ENCODE measurements at regions not wholly inside any gene's neighbourhood (a gene's known extent, or its start where the extent isn't known, plus 50 kb on each side); places are given as distances from the start of the nearest gene placed in this dataset.
"Not testable (repeated sequence)": the region's sequence is repeated elsewhere in the genome, so short reads cannot be mapped to it uniquely, and the experiment has no call there.

DNA sequence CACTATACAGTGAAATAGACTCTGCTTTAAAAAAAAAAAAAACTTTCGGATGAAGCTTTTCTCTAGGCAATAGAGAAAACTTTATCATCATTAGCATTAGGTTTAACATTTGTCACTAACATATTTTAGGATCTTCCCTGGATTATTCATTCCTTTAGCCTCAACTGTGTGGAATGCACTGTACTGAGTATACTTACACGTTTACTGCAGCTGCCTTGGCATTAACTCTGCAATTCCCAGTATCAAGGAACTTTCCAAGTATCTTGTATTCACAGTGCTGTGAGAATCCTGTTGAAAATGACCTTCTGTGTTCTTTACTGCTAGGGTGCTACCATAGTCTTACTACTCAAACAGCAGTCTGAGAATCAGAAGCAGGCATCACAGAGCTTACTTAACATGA is 328.2 kb upstream of the COL3A1 start:
- no peak for DNase-seq (ENCODE audit: low spot score)

DNA sequence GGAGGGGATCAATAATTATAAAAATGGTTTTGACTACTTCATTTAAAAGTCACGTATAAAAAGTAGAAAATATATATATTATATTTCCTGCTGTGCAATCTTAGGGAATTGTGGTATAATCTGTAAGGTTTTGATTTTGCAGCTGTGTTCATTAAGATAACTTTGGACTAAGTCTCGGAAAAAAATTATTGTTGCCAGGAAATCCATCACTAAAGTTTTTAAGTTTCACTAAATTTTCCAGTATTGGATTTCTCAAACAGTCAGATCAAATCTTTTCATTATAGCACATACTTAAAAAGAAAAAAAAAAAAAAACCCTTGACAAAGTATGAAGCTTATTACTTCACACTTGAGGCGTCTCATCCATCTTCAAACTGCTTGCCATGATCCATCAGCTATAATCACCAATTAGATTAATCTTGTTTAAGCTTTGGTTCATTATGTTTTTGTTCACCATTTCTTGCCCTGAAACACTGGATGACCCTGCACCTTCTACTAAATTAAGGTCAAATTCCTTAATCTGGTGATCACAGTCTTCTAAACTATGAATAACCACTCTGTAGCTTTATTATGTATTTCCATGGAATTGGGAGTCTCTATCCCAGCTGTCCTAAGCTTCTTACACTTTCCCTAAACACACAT is 326.6 kb upstream of the COL3A1 start:
- no peak for DNase-seq (ENCODE audit: low spot score)

- DNase-seq (ENCODE audit: low spot score) = no peak
Measured at GRCh38 chr2:188659656-188660406, 314.3 kb upstream of the COL3A1 start.

- no peak for DNase-seq (ENCODE audit: low spot score)
Measured at GRCh38 chr2:188663301-188663700, 310.9 kb upstream of the COL3A1 start.

GRCh38 chr2:188664416-188664815 is 309.8 kb upstream of the COL3A1 start:
- DNase-seq (ENCODE audit: low spot score) = no peak

DNA sequence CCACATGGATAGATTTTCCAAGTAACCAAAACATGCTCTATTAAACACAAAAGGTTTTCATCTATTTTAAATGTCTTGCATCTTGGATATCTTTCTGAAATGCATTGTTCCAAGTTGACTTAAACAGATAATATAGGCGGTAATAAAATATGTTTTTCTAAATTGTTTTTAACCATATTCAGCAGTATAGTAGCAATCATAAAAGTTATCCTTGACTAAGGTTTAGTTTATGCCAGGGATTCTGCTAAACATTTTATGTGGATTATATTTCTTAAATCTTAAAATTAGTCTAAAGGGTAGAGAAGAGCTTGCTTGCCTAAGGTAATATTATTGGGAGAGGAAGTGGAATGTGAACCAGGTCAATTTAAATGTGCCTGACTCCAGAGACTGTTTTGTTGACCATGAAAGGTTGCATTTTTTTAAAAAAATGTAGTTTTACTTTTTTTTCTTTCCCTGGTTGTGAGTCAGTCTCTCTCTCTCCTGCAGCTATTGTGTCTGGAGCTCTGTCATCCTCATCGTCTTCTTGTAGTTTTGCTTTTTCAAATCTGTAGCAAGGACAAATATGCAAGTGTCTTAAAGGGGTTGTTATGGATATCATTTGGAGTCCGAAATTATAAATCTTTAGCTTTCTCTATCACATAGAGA is 309.1 kb upstream of the COL3A1 start:
- peak; percentile 13 for DNase-seq (ENCODE audit: low spot score)

DNA sequence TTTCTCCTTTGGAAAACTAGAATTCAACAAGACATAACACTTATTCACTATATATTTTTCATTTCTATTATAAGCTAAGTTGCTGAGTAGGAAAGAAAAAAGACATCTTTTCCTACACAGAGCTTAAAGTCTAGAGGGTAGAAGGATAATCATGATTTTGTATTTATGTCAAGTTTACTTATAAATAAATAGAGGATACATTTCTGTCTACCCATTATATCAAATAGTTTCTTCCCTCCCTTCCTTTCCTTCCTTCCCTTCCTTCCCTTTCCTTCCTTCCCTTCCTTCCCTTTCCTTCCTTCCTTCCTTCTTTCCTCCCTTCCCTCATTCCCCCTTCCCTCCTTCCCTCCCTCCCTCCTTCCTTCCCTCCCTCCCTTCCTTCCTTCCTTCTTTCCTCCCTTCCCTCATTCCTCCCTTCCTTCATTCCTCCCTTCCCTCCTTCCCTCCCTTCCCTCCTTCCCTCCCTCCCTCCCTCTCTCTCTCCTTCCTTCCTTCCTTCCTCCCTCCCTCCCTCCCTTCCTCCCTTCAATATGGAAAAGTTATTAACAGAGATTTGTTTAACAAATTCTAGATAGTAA is 308.4 kb upstream of the COL3A1 start:
- DNase-seq (ENCODE audit: low spot score) = no peak

DNA sequence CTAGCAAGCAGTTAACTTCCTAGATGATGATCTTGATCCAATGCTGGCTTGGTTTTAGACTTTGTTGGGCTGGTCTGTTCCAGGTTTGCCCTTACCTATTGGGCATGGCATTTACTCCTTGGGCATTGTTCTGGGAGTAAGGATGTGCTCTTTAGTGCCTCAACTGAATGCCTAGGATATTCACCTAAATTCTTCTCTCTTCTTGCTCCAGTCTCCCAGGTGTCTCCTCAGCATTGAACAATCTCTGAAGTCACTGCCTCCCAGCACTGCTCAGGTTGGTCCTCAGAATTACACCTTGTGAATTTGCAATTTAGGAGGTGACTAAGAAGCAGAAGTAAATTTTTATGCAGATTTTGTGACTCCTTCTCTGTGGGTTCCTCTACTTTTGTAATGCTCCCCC is 307.7 kb upstream of the COL3A1 start:
- DNase-seq (ENCODE audit: low spot score) = no peak

GRCh38 chr2:188668017-188668680 is 306.0 kb upstream of the COL3A1 start:
- DNase-seq (ENCODE audit: low spot score) = no peak

DNA sequence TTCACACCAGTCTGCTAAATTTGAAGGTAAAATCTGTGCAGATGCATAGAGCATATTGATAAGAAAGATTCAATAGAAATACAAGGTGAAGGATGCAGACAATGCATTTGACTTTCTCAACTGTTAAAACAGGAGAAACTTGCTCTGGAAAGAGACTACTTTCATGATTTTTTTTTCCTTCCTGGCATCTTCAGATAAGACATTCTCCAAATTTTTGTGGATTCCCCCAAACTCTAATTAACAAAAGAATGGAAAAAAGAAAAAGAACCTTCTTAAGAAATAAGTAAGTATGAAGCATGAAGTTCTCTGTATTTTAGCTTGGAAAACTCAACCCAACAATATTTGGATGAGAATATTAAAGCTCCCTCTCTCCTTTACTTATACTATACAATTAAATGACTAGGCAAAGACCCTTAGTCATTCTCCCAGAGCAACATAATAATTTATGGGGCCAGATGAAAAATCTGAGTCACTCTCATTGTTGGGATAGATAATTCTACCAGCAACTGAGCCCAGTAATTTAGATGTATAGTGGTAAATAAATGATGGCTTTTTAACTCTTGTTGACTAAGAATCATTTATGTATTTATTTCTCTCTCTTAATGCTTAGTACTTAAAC is 298.7 kb upstream of the COL3A1 start:
- no peak for DNase-seq (ENCODE audit: low spot score)

- DNase-seq (ENCODE audit: low spot score) = no peak
Measured at GRCh38 chr2:188676010-188676400, 298.2 kb upstream of the COL3A1 start.

DNA sequence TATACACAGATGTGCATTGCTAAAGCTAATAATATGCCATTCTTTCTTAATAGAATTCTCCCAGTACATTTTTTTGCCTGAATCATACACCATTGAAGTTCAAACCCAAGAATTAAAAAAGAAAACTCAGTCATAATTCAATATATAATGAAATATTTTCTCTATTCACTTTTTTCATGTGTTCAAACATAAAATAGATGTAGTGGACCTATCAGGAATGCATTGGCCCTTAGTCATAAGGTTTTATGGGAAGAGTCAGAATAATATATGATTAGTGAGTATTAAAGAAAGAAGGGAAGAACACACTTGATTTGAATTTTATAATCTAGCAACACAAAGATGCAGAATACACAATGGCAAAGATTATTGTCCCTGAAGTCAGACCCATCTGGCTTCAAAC is 297.0 kb upstream of the COL3A1 start:
- DNase-seq (ENCODE audit: low spot score) = no peak

- no peak for DNase-seq (ENCODE audit: low spot score)
Measured at GRCh38 chr2:188678882-188679281, 295.3 kb upstream of the COL3A1 start.

- no peak for DNase-seq (ENCODE audit: low spot score)
Measured at GRCh38 chr2:188682838-188683237, 291.3 kb upstream of the COL3A1 start.

GRCh38 chr2:188684795-188685194 is 289.4 kb upstream of the COL3A1 start:
- DNase-seq (ENCODE audit: low spot score) = no peak

DNA sequence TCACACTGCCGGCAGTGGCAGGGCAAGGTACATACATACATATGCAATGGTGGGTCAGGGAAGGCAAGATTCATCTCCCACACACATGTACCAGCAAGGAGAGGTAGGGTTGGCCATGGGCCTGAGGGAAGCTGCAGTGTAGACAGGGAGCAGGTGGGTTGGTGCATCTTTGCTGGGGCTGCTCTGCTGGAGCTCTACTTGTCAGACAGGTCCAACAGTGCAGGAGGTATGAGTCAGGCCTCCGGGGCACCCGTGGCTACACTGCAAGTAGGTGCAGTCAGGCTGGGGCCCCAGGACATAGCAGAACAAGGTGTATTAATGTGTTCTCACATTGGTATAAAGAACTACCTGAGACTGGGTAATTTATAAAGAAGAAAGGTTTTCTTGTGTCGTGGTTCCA is 281.1 kb upstream of the COL3A1 start:
- peak; percentile 23 for DNase-seq (ENCODE audit: low spot score)

DNA sequence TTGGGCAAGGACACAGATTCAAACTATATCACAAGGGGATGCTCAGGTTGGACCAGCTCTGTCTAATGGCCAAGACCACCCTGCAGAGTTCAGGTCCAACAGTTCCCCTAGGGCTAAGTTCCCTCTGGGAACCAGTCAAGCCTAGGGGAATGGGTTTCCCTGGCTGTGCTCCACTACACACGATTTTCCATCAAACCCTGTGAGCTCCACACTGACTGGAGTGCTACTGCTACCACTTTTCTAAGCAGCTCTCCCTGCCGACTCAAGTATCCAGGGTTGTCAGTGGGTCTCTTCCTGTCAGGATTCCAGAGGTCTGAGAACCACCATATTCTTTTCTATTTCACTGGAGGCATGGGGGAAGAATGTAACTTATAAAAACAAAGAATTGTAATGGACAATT is 280.4 kb upstream of the COL3A1 start:
- DNase-seq (ENCODE audit: low spot score) = no peak

DNA sequence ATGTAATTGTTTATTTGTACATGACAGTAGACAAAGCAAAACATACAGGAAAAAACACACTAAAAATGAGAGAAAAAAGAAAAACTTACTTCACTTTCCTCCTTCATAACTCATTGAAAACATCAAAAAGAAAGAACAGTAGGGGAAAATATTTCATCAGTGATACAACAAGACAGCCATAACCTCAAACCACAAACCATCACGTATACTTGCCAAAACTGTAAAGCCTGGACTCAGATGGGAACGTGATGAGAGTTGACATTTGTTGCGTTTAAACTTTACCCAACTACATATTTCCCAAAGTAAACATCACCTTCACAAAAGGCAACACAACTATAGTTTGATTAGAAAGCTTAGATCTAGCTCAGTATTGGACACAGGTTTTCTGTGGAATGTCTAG is 278.2 kb upstream of the COL3A1 start:
- DNase-seq (ENCODE audit: low spot score) = no peak

GRCh38 chr2:188698151-188698550 is 276.0 kb upstream of the COL3A1 start:
- DNase-seq (ENCODE audit: low spot score) = not testable (repeated sequence)

- DNase-seq (ENCODE audit: low spot score) = no peak
Measured at GRCh38 chr2:188701836-188702235, 272.3 kb upstream of the COL3A1 start.

DNA sequence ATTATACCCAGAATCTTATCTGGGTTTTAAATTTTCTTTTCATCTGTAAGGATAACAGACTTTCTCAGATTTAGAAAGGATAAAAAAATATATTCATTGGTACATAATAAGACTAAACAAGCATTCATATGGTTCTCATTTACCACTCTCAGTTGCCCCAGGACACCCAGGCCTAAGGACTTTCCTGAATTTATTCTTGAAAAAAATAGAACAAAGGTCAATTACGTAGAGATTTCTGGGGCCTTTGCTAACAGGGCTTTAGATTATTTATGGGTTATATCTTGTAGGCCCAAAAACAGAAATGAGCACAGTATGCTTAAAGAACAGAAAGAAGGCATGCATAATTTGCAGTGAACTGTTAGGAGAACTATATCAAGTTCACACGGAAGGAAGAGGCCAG is 269.0 kb upstream of the COL3A1 start:
- DNase-seq (ENCODE audit: low spot score) = no peak

GRCh38 chr2:188713961-188714360 is 260.2 kb upstream of the COL3A1 start:
- DNase-seq (ENCODE audit: low spot score) = no peak

All from iPS-NIHi11 (cell line).